OCI-LY1 (cell line): ENCODE measurements at regions not wholly inside any gene's neighbourhood (a gene's known extent, or its start where the extent isn't known, plus 50 kb on each side); places are given as distances from the start of the nearest gene placed in this dataset.
"Not testable (repeated sequence)": the region's sequence is repeated elsewhere in the genome, so short reads cannot be mapped to it uniquely, and the experiment has no call there.

Experiments used
- H2AFZ ChIP-seq: fragments of 200-600 bp; sonication (generic), shearing (Covaris generic); 2 replicates; pipeline ENCODE4 v1.6.0; 2014; ENCODE audit warnings: antibody characterized with exemption, mild to moderate bottlenecking, low read length
- H3F3A ChIP-seq: fragments of 200-600 bp; sonication (generic), shearing (Covaris generic); 2 replicates; pipeline ENCODE4 v1.6.0; 2014; ENCODE audit warnings: mild to moderate bottlenecking, antibody characterized with exemption, low read length, moderate library complexity; ENCODE audit not compliant: insufficient read depth
- H3K27ac ChIP-seq: fragments of 200-600 bp; sonication (generic); 2 replicates; pipeline ENCODE4 v1.5.1; 2014; ENCODE audit warnings: low read length, mixed run types, mild to moderate bottlenecking, low read depth; ENCODE audit not compliant: poor library complexity, severe bottlenecking
- H3K27me3 ChIP-seq: fragments of 200-600 bp; sonication (generic); 2 replicates; pipeline ENCODE4 v1.6.0; 2014; ENCODE audit warnings: antibody characterized with exemption, mild to moderate bottlenecking, low read length, moderate library complexity; ENCODE audit not compliant: insufficient read depth
- H3K36me3 ChIP-seq: fragments of 200-600 bp; sonication (generic); 2 replicates; pipeline ENCODE4 v1.6.1; 2014; ENCODE audit warnings: mild to moderate bottlenecking, antibody characterized with exemption, low read length, moderate library complexity, mixed read lengths; ENCODE audit not compliant: insufficient read depth
- H3K4me1 ChIP-seq: fragments of 200-600 bp; sonication (generic); 2 replicates; pipeline ENCODE4 v1.5.1; 2014; ENCODE audit warnings: mild to moderate bottlenecking, low read length, moderate library complexity; ENCODE audit not compliant: insufficient read depth, severe bottlenecking
- H3K4me2 ChIP-seq: fragments of 200-600 bp; sonication (generic), shearing (Covaris generic); 2 replicates; pipeline ENCODE4 v1.6.1; 2014; ENCODE audit warnings: low read length
- H3K4me3 ChIP-seq: fragments of 200-600 bp; sonication (generic); 2 replicates; pipeline ENCODE4 v1.5.1; 2014; ENCODE audit warnings: low read length, low read depth, mild to moderate bottlenecking, mixed read lengths; ENCODE audit not compliant: poor library complexity, severe bottlenecking
- H3K79me2 ChIP-seq: fragments of 200-600 bp; shearing (Covaris generic); 2 replicates; pipeline ENCODE4 v1.6.1; 2016; ENCODE audit warnings: mixed run types, low read length, mixed read lengths; ENCODE audit not compliant: insufficient read depth
- H3K9ac ChIP-seq: fragments of 200-600 bp; sonication (generic), shearing (Covaris generic); 2 replicates; pipeline ENCODE4 v1.6.1; 2014; ENCODE audit warnings: mild to moderate bottlenecking, low read length, mixed read lengths
- H3K9me2 ChIP-seq: fragments of 200-600 bp; sonication (generic), shearing (Covaris generic); 2 replicates; pipeline ENCODE4 v1.6.1; 2014; ENCODE audit warnings: low read depth, mild to moderate bottlenecking, low read length, mixed read lengths
- H3K9me3 ChIP-seq: fragments of 200-600 bp; shearing (Covaris generic); 2 replicates; pipeline ENCODE4 v1.6.1; 2014; ENCODE audit warnings: low read length, mixed read lengths
- H4K20me1 ChIP-seq: fragments of 200-600 bp; sonication (generic), shearing (Covaris generic); 2 replicates; pipeline ENCODE4 v1.6.0; 2016; ENCODE audit warnings: mild to moderate bottlenecking, low read length; ENCODE audit not compliant: insufficient read depth
- TF ChIP-seq, protein P1 (sequence below): fragments of 200-600 bp; sonication (generic), shearing (Covaris generic); IDR thresholded peaks from 2 replicates; pipeline ENCODE4 v1.5.1; 2017; ENCODE audit warnings: mild to moderate bottlenecking, antibody characterized with exemption, low read length, moderate library complexity, mixed read lengths

DNA sequence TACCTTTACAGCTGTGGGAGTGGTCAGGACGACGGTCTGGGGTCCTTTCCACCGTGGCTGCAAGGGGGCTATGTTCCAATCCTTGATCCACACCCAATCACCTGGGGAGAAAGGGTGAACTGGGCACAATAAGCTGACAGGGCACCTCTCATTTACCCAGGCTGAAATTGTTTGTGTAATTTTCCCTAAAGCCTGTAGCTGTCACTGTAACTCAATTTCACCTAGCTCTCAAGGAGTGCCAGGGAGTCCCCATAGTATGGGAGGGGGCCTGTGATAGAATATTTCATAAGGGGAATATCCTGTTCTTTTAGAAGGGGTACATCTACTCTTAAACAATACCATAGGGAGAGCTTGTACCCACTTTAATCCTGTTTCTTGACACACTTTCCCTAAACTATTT, 51.7 kb upstream of the COX7C start:
- H3K27ac ChIP-seq, H3K79me2 ChIP-seq, H3K9me2 ChIP-seq, H3K4me1 ChIP-seq, H3K36me3 ChIP-seq, H3K9ac ChIP-seq, H2AFZ ChIP-seq, H3F3A ChIP-seq, H3K27me3 ChIP-seq, H3K9me3 ChIP-seq, H3K4me3 ChIP-seq, H4K20me1 ChIP-seq, H3K4me2 ChIP-seq: not testable (repeated sequence)
- TF ChIP-seq, protein P1, sequence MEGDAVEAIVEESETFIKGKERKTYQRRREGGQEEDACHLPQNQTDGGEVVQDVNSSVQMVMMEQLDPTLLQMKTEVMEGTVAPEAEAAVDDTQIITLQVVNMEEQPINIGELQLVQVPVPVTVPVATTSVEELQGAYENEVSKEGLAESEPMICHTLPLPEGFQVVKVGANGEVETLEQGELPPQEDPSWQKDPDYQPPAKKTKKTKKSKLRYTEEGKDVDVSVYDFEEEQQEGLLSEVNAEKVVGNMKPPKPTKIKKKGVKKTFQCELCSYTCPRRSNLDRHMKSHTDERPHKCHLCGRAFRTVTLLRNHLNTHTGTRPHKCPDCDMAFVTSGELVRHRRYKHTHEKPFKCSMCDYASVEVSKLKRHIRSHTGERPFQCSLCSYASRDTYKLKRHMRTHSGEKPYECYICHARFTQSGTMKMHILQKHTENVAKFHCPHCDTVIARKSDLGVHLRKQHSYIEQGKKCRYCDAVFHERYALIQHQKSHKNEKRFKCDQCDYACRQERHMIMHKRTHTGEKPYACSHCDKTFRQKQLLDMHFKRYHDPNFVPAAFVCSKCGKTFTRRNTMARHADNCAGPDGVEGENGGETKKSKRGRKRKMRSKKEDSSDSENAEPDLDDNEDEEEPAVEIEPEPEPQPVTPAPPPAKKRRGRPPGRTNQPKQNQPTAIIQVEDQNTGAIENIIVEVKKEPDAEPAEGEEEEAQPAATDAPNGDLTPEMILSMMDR, result peak; percentile 12; the same call in 1 of the 2 replicates
